ENCODE measurements at regions not wholly inside any gene's neighbourhood (a gene's known extent, or its start where the extent isn't known, plus 50 kb on each side); places are given as distances from the start of the nearest gene placed in this dataset.

- Histone ChIP-seq H3K9ac (ENCODE audit: low read depth, low read length, poor library complexity) (no peak overlapping the region), H3K23ac (ENCODE audit: low read depth, low read length, poor library complexity) (no peak overlapping the region), H3K27ac (replicated peaks; ENCODE audit: low read length) (no peak overlapping the region), H2BK12ac (ENCODE audit: low read length) (no peak overlapping the region), H3K4me3 (ENCODE audit: low read length in 2 of 2) (no peak overlapping the region), H4K91ac (ENCODE audit: low read depth, low read length, poor library complexity) (no peak overlapping the region), H2BK120ac (ENCODE audit: low read depth, low read length) (no peak overlapping the region), H3K27me3 (ENCODE audit: control insufficient read depth in 3 of 3, insufficient read depth in 3 of 3, low read depth in 1 of 3, low read length in 3 of 3) (no peaks in the 10 kb centered on the region), H3K79me1 (ENCODE audit: low read depth, low read length) (no peaks in the 10 kb centered on the region), H3K4me1 (ENCODE audit: control insufficient read depth in 2 of 2, insufficient read depth in 1 of 2, low read depth in 1 of 2, low read length in 2 of 2) (no peaks in the 10 kb centered on the region), H3K36me3 (replicated peaks in 1 of 2; ENCODE audit: control insufficient read depth in 2 of 2, insufficient read depth in 2 of 2, low read length in 2 of 2) (no peaks in the 10 kb centered on the region), H3K4ac (ENCODE audit: low read length) (no peak overlapping the region), H3K4me2 (ENCODE audit: insufficient read depth, low read length, poor library complexity, severe bottlenecking) (no peak overlapping the region), H4K8ac (ENCODE audit: low read depth, low read length) (no peak overlapping the region), H2BK15ac (ENCODE audit: low read length) (no peak overlapping the region), H2AFZ (ENCODE audit: low read length) (no peak overlapping the region), H3K18ac (ENCODE audit: low read length) (no peak overlapping the region), H2AK5ac (ENCODE audit: low read depth, low read length) (no peak overlapping the region), H3K9me3 (replicated peaks in 1 of 2; ENCODE audit: control insufficient read depth in 2 of 2, insufficient read depth in 1 of 2, low read depth in 1 of 2, low read length in 2 of 2) (no peaks in the 10 kb centered on the region), H3K14ac (ENCODE audit: low read length) (no peak overlapping the region), H2BK5ac (ENCODE audit: low read length) (no peak overlapping the region)
- no peak for DNase-seq (ENCODE audit: low spot score)
- WGBS, 2 donors (ENCODE audit: extremely low coverage in 2 of 2, insufficient read length in 2 of 2, insufficient replicate concordance in 1 of 2), result no CpG with 5 or more reads among the region's 3 CpGs
Measured at GRCh38 chr10:6748029-6748428, 168.0 kb upstream of the PRKCQ start.

GRCh38 chr10:6746782-6747181, 166.7 kb upstream of the PRKCQ start:
- no peaks in the 10 kb centered on the region for H3K9me3 ChIP-seq (replicated peaks in 1 of 2; ENCODE audit: control insufficient read depth in 2 of 2, insufficient read depth in 1 of 2, low read depth in 1 of 2, low read length in 2 of 2)
- no peak overlapping the region for H3K23ac ChIP-seq (ENCODE audit: low read depth, low read length, poor library complexity)
- H3K4me3 ChIP-seq (ENCODE audit: low read length in 2 of 2), result no peak overlapping the region
- no peaks in the 10 kb centered on the region for H3K36me3 ChIP-seq (replicated peaks in 1 of 2; ENCODE audit: control insufficient read depth in 2 of 2, insufficient read depth in 2 of 2, low read length in 2 of 2)
- DNase-seq (ENCODE audit: low spot score), result no peak
- no peak overlapping the region for H2BK5ac ChIP-seq (ENCODE audit: low read length)
- WGBS, 2 donors (ENCODE audit: extremely low coverage in 2 of 2, insufficient read length in 2 of 2, insufficient replicate concordance in 1 of 2), result no CpG with 5 or more reads among the region's 5 CpGs
- no peak overlapping the region for H4K91ac ChIP-seq (ENCODE audit: low read depth, low read length, poor library complexity)
- no peak overlapping the region for H3K4me2 ChIP-seq (ENCODE audit: insufficient read depth, low read length, poor library complexity, severe bottlenecking)
- H2BK15ac ChIP-seq (ENCODE audit: low read length), result no peak overlapping the region
- no peak overlapping the region for H3K18ac ChIP-seq (ENCODE audit: low read length)
- no peaks in the 10 kb centered on the region for H3K27me3 ChIP-seq (ENCODE audit: control insufficient read depth in 3 of 3, insufficient read depth in 3 of 3, low read depth in 1 of 3, low read length in 3 of 3)
- H3K4ac ChIP-seq (ENCODE audit: low read length), result no peak overlapping the region
- H3K14ac ChIP-seq (ENCODE audit: low read length), result no peak overlapping the region
- H3K27ac ChIP-seq (replicated peaks; ENCODE audit: low read length), result no peak overlapping the region
- no peak overlapping the region for H2AFZ ChIP-seq (ENCODE audit: low read length)
- H3K4me1 ChIP-seq (ENCODE audit: control insufficient read depth in 2 of 2, insufficient read depth in 1 of 2, low read depth in 1 of 2, low read length in 2 of 2), result no peaks in the 10 kb centered on the region
- no peak overlapping the region for H2AK5ac ChIP-seq (ENCODE audit: low read depth, low read length)
- no peak overlapping the region for H2BK12ac ChIP-seq (ENCODE audit: low read length)
- no peaks in the 10 kb centered on the region for H3K79me1 ChIP-seq (ENCODE audit: low read depth, low read length)
- H4K8ac ChIP-seq (ENCODE audit: low read depth, low read length), result no peak overlapping the region
- H2BK120ac ChIP-seq (ENCODE audit: low read depth, low read length), result no peak overlapping the region
- no peak overlapping the region for H3K9ac ChIP-seq (ENCODE audit: low read depth, low read length, poor library complexity)

- WGBS, 2 donors (ENCODE audit: extremely low coverage in 2 of 2, insufficient read length in 2 of 2, insufficient replicate concordance in 1 of 2), result no CpG with 5 or more reads among the region's 4 CpGs
- Histone ChIP-seq H3K9ac (ENCODE audit: low read depth, low read length, poor library complexity) (no peak overlapping the region), H2BK5ac (ENCODE audit: low read length) (no peak overlapping the region), H4K8ac (ENCODE audit: low read depth, low read length) (no peak overlapping the region), H4K91ac (ENCODE audit: low read depth, low read length, poor library complexity) (no peak overlapping the region), H3K23ac (ENCODE audit: low read depth, low read length, poor library complexity) (no peak overlapping the region), H3K36me3 (replicated peaks in 1 of 2; ENCODE audit: control insufficient read depth in 2 of 2, insufficient read depth in 2 of 2, low read length in 2 of 2) (no peaks in the 10 kb centered on the region), H3K4me3 (ENCODE audit: low read length in 2 of 2) (no peak overlapping the region), H3K27me3 (ENCODE audit: control insufficient read depth in 3 of 3, insufficient read depth in 3 of 3, low read depth in 1 of 3, low read length in 3 of 3) (no peaks in the 10 kb centered on the region), H2AFZ (ENCODE audit: low read length) (no peak overlapping the region), H3K4ac (ENCODE audit: low read length) (no peak overlapping the region), H3K14ac (ENCODE audit: low read length) (no peak overlapping the region), H2AK5ac (ENCODE audit: low read depth, low read length) (no peak overlapping the region), H3K18ac (ENCODE audit: low read length) (no peak overlapping the region), H3K79me1 (ENCODE audit: low read depth, low read length) (no peaks in the 10 kb centered on the region), H2BK12ac (ENCODE audit: low read length) (no peak overlapping the region), H2BK120ac (ENCODE audit: low read depth, low read length) (no peak overlapping the region), H3K27ac (replicated peaks; ENCODE audit: low read length) (no peak overlapping the region), H3K9me3 (replicated peaks in 1 of 2; ENCODE audit: control insufficient read depth in 2 of 2, insufficient read depth in 1 of 2, low read depth in 1 of 2, low read length in 2 of 2) (no peaks in the 10 kb centered on the region), H3K4me1 (ENCODE audit: control insufficient read depth in 2 of 2, insufficient read depth in 1 of 2, low read depth in 1 of 2, low read length in 2 of 2) (no peaks in the 10 kb centered on the region), H3K4me2 (ENCODE audit: insufficient read depth, low read length, poor library complexity, severe bottlenecking) (no peak overlapping the region), H2BK15ac (ENCODE audit: low read length) (no peak overlapping the region)
- DNase-seq (ENCODE audit: low spot score), result no peak
Measured at GRCh38 chr10:6743291-6743849, 163.3 kb upstream of the PRKCQ start.

DNA sequence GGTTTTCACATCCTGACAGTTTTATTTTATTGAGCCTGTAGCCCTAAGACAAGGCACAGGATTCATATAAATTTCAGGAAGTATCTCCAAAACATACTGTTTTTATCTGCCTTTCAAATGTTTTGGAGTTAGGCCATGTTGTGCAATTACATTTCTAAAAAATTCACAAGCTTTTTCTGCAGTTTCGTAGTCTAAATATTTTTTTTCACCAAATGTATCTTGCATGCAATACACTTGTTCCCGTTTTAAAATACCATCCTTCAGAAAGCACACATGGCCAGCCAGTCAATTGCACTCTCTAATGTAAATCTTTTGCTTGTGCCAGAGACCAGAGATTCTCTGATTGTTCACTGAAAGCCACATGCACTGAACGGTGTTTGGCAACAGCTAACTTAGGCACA, 161.5 kb upstream of the PRKCQ start:
- no peak overlapping the region for H3K23ac ChIP-seq (ENCODE audit: low read depth, low read length, poor library complexity)
- no peak overlapping the region for H3K4ac ChIP-seq (ENCODE audit: low read length)
- H3K27me3 ChIP-seq (ENCODE audit: control insufficient read depth in 3 of 3, insufficient read depth in 3 of 3, low read depth in 1 of 3, low read length in 3 of 3), result peaks cover 0 to 7% (median 0%) of the 10 kb centered on the region in 3 experiments
- no peak overlapping the region for H3K4me3 ChIP-seq (ENCODE audit: low read length in 2 of 2)
- no peak overlapping the region for H4K8ac ChIP-seq (ENCODE audit: low read depth, low read length)
- H2AK5ac ChIP-seq (ENCODE audit: low read depth, low read length), result no peak overlapping the region
- DNase-seq (ENCODE audit: low spot score), result no peak
- H3K14ac ChIP-seq (ENCODE audit: low read length), result no peak overlapping the region
- H3K4me1 ChIP-seq (ENCODE audit: control insufficient read depth in 2 of 2, insufficient read depth in 1 of 2, low read depth in 1 of 2, low read length in 2 of 2), result peaks cover 0 to 5% of the 10 kb centered on the region in 2 donors
- no peak overlapping the region for H3K27ac ChIP-seq (replicated peaks; ENCODE audit: low read length)
- no CpG with 5 or more reads among the region's 3 CpGs for WGBS, 2 donors (ENCODE audit: extremely low coverage in 2 of 2, insufficient read length in 2 of 2, insufficient replicate concordance in 1 of 2)
- H3K79me1 ChIP-seq (ENCODE audit: low read depth, low read length), result no peaks in the 10 kb centered on the region
- H3K9ac ChIP-seq (ENCODE audit: low read depth, low read length, poor library complexity), result no peak overlapping the region
- H4K91ac ChIP-seq (ENCODE audit: low read depth, low read length, poor library complexity), result no peak overlapping the region
- no peak overlapping the region for H2BK120ac ChIP-seq (ENCODE audit: low read depth, low read length)
- no peak overlapping the region for H2BK12ac ChIP-seq (ENCODE audit: low read length)
- no peak overlapping the region for H2BK5ac ChIP-seq (ENCODE audit: low read length)
- H3K9me3 ChIP-seq (replicated peaks in 1 of 2; ENCODE audit: control insufficient read depth in 2 of 2, insufficient read depth in 1 of 2, low read depth in 1 of 2, low read length in 2 of 2), result no peaks in the 10 kb centered on the region
- H3K18ac ChIP-seq (ENCODE audit: low read length), result no peak overlapping the region
- no peaks in the 10 kb centered on the region for H3K36me3 ChIP-seq (replicated peaks in 1 of 2; ENCODE audit: control insufficient read depth in 2 of 2, insufficient read depth in 2 of 2, low read length in 2 of 2)
- no peak overlapping the region for H2AFZ ChIP-seq (ENCODE audit: low read length)
- H3K4me2 ChIP-seq (ENCODE audit: insufficient read depth, low read length, poor library complexity, severe bottlenecking), result no peak overlapping the region
- no peak overlapping the region for H2BK15ac ChIP-seq (ENCODE audit: low read length)

Data from neuronal stem cell (in vitro differentiated cells).